Vagina (tissue), 2 donors: ENCODE measurements at regions not wholly inside any gene's neighbourhood (a gene's known extent, or its start where the extent isn't known, plus 50 kb on each side); places are given as distances from the start of the nearest gene placed in this dataset.

ENCODE experiments used
- DNase-seq, 2 donors: peaks; one replicate each; pipeline ENCODE4 v3.0.0-alpha.2; 2017; ENCODE audit errors: extremely low spot score in 2 of 2
- H3K27ac ChIP-seq: fragments of 200-600 bp; sonication (generic); one replicate; pipeline ENCODE4 v1.5.1; 2019
- H3K27me3 ChIP-seq: fragments of 200-600 bp; sonication (generic); one replicate; pipeline ENCODE4 v1.5.1; 2019
- H3K36me3 ChIP-seq, 2 donors: fragments of 200-600 bp; sonication (generic); one replicate each; pipeline ENCODE4 v1.5.1; 2017 to 2019
- H3K4me1 ChIP-seq: fragments of 200-600 bp; sonication (generic); one replicate; pipeline ENCODE4 v1.5.1; 2019
- H3K4me3 ChIP-seq, 2 donors: fragments of 200-600 bp; sonication (generic); 1 replicate in 1 of 2; 2 replicates in 1 of 2; pipeline ENCODE4 v1.5.1; 2016 to 2019
- H3K9me3 ChIP-seq: fragments of 200-600 bp; sonication (generic); one replicate; pipeline ENCODE4 v1.5.1; 2019
- CTCF ChIP-seq, 3 experiments: fragments of 450-650 bp in 2 of 3; fragments of 200-600 bp in 1 of 3; sonication (generic) in 1 of 3; IDR thresholded peaks; one replicate each; pipeline ENCODE4 v1.5.1; 2017 to 2019; ENCODE audit warnings: antibody characterized with exemption in 3 of 3, mild to moderate bottlenecking in 2 of 3, moderate library complexity in 2 of 3
- POLR2A ChIP-seq, 2 donors: fragments of 450-650 bp; IDR thresholded peaks; one replicate each; pipeline ENCODE4 v1.6.1; 2017; ENCODE audit warnings: antibody characterized with exemption in 2 of 2, mild to moderate bottlenecking in 2 of 2, moderate library complexity in 2 of 2
- POLR2AphosphoS5 ChIP-seq, 2 donors: sonication (generic); formaldehyde crosslinking; IDR thresholded peaks; one replicate each; pipeline ENCODE4 v1.9.0; 2017; ENCODE audit warnings: antibody characterized with exemption in 2 of 2, mild to moderate bottlenecking in 2 of 2, low read depth in 1 of 2; ENCODE audit not compliant: insufficient read depth in 1 of 2
- intact Hi-C: fragments of 100-400 bp; cut with DNase I; formaldehyde crosslinking; loops from one replicate; pipeline ENCODE4 v1.15.1; 2023

DNA sequence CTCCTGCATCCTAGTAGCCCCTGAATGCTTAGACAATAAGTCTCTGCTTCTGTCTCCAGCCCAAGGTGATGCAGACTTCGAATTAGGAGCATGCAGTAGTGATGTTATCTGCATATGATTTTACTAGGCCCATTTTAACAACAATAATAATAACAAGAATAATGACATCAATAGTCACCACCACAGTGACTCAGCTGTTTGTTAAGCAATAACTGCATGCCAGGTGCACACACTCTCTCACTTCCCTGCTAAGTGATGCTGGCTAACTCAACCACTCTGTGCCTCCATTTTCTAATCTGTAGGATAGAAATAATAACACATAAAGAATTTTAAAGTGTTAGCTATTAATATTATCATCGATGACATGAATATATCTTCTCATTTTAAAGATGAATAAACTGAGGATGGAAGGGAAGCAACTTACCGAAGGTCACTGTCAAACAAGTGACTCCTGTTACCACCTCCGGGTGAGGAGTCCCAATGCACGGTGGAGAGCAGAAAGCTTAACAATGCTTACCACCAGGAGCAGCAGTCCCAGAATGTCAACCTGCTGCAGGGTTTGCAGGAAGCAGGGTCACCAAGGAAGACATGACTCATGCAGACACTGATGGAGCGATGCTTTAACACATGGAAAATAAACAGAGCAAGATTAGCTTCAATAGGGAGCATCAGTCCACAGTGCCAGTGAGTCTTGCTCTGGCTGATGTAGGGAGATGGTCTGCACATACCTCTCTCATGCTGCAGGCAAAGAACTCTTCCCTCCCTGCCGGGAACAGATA is 290.2 kb downstream of the SPATA17 start:
- H3K27ac ChIP-seq = no peak overlapping the region
- no peak overlapping the region for H3K4me3 ChIP-seq
- H3K4me1 ChIP-seq = no peaks in the 10 kb centered on the region
- intact Hi-C loops = no loop called here
- DNase-seq = no peak
- H3K36me3 ChIP-seq = no peaks in the 10 kb centered on the region
- TF ChIP-seq CTCF (IDR thresholded peaks at IDR 0.05) = no peak
- TF ChIP-seq POLR2AphosphoS5 (IDR thresholded peaks at IDR 0.05; ENCODE audit: insufficient read depth in 1 of 2, low read depth in 1 of 2) = no peak
- no peak for TF ChIP-seq POLR2A (IDR thresholded peaks at IDR 0.05)
- H3K27me3 ChIP-seq = no peaks in the 10 kb centered on the region
- no peaks in the 10 kb centered on the region for H3K9me3 ChIP-seq

- DNase-seq = no peak
- no peaks in the 10 kb centered on the region for H3K4me1 ChIP-seq
- no peaks in the 10 kb centered on the region for H3K9me3 ChIP-seq
- no peaks in the 10 kb centered on the region for H3K27me3 ChIP-seq
- H3K27ac ChIP-seq = no peak overlapping the region
- H3K36me3 ChIP-seq = no peaks in the 10 kb centered on the region
- no peak for TF ChIP-seq POLR2AphosphoS5 (IDR thresholded peaks at IDR 0.05; ENCODE audit: insufficient read depth in 1 of 2, low read depth in 1 of 2)
- TF ChIP-seq CTCF (IDR thresholded peaks at IDR 0.05) = no peak
- no peak for TF ChIP-seq POLR2A (IDR thresholded peaks at IDR 0.05)
- intact Hi-C loops = no loop called here
- H3K4me3 ChIP-seq = no peak overlapping the region
Measured at GRCh38 chr1:217924924-217925323, 293.8 kb downstream of the SPATA17 start.

DNA sequence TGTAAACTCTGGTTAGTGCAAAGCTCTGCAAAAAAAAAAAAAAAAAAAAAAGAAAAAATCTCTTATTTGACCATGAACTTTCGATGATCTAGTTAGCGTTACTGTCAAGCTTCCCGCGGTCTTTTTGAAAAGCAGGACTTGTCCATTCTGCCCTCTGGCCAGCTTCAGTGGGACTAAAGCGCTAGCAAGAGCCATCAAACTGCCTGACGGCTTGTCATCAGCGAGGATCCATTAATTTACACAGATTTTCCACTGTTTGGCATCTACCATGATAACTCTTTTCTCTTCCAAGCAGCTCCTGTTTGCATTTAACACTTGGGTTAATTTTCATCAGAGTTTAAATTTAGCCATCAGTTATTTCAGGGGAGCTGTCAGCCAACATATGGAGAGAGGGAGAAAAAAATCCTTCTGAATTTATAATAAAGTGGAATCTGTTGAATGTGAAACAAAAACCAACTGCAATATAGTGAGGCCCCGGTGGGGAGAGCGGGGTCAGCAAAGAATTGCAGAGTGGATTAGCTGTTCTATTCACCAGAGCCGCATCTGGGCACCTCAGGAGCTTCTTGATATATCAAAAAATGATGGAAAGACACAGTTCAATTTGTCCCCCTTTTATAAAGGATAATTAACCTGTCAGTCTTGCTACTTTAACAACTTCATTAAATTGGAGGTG is 298.2 kb downstream of the SPATA17 start:
- H3K36me3 ChIP-seq = no peaks in the 10 kb centered on the region
- no peak overlapping the region for H3K4me3 ChIP-seq
- DNase-seq = no peak
- no peaks in the 10 kb centered on the region for H3K9me3 ChIP-seq
- H3K27ac ChIP-seq = no peak overlapping the region
- intact Hi-C loops = no loop called here
- H3K4me1 ChIP-seq = no peaks in the 10 kb centered on the region
- TF ChIP-seq POLR2AphosphoS5 (IDR thresholded peaks at IDR 0.05; ENCODE audit: insufficient read depth in 1 of 2, low read depth in 1 of 2) (no peak), POLR2A (IDR thresholded peaks at IDR 0.05) (no peak), CTCF (IDR thresholded peaks at IDR 0.05) (no peak)
- H3K27me3 ChIP-seq = no peaks in the 10 kb centered on the region

DNA sequence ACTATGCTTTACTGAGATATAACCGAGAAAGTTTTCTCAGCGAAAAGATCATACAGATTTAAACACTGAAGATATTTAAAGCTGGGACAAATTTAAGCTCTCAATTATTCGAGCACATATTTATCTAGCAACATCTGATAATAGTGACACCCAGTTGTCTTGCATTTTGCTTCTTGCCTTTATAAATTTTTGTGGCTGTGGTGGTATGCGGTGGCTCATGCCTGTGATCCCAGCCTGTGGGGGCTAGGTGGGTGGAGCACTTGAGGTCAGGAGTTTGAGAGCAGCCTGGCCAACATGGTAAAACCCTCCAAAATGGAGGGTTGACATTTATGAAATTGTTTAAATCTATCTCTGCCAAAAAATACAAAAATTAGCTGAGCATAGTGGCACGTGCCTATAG is 312.2 kb downstream of the SPATA17 start:
- Histone ChIP-seq H3K27ac (no peak overlapping the region), H3K4me1 (no peaks in the 10 kb centered on the region), H3K27me3 (no peaks in the 10 kb centered on the region), H3K4me3 (no peak overlapping the region), H3K36me3 (no peaks in the 10 kb centered on the region), H3K9me3 (no peaks in the 10 kb centered on the region)
- intact Hi-C loops = no loop called here
- no peak for DNase-seq
- TF ChIP-seq CTCF (IDR thresholded peaks at IDR 0.05) (no peak), POLR2A (IDR thresholded peaks at IDR 0.05) (no peak), POLR2AphosphoS5 (IDR thresholded peaks at IDR 0.05; ENCODE audit: insufficient read depth in 1 of 2, low read depth in 1 of 2) (no peak)

DNA sequence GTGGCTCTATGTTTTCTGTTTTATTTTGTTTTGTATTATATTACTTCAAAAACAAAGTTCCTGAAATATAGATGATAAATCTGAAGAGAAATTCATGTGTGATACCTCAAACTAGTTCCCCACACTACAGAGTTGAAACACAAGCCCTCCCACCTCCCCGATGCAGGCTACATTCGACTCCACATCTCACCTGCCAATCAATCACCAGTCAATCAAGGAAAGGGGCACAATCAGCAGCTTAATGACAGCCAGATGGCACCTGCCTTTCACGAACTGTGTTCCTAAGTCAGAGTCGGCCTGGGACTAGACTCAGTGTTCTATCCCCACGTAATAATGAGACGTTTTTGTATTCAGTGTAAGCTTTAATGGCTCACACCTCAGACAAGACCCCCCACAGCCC is 313.4 kb downstream of the SPATA17 start:
- no peak for TF ChIP-seq POLR2AphosphoS5 (IDR thresholded peaks at IDR 0.05; ENCODE audit: insufficient read depth in 1 of 2, low read depth in 1 of 2)
- TF ChIP-seq CTCF (IDR thresholded peaks at IDR 0.05) = no peak
- no peak for TF ChIP-seq POLR2A (IDR thresholded peaks at IDR 0.05)
- intact Hi-C loops = no loop called here
- H3K4me3 ChIP-seq = no peak overlapping the region
- H3K36me3 ChIP-seq = no peaks in the 10 kb centered on the region
- H3K27me3 ChIP-seq = no peaks in the 10 kb centered on the region
- no peak for DNase-seq
- no peaks in the 10 kb centered on the region for H3K9me3 ChIP-seq
- H3K27ac ChIP-seq = no peak overlapping the region
- H3K4me1 ChIP-seq = no peaks in the 10 kb centered on the region
